GM19463 (cell line): ENCODE measurements at regions not wholly inside any gene's neighbourhood (a gene's known extent, or its start where the extent isn't known, plus 50 kb on each side); places are given as distances from the start of the nearest gene placed in this dataset.
"Not testable (repeated sequence)": the region's sequence is repeated elsewhere in the genome, so short reads cannot be mapped to it uniquely, and the experiment has no call there.

Experiments used
- ATAC-seq: cut with Tn5 transposase; IDR thresholded peaks from one replicate; pipeline ENCODE4 v1.9.1; 2021; ENCODE audit warnings: mild to moderate bottlenecking, moderate library complexity; ENCODE audit not compliant: unreplicated experiment

DNA sequence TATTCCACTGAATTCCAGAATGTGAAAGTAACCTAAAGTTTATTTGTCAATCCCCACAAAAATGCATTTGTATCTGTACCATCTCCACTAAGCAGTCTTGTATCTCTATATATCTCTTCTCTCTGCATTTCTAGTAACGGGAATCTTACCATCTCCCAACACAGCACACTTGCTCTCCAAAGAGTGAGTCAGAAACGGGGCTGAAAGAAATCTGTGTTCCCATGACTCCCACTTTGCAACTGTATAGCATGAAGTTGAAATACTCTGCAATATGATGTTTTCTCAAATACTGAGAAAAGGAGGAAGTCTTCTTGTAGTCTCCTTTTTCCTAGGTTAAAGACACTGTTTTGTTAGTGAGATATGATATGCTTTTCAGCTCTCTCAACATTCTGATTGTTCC is 848.8 kb upstream of the ACO1 start:
- no peak for ATAC-seq

DNA sequence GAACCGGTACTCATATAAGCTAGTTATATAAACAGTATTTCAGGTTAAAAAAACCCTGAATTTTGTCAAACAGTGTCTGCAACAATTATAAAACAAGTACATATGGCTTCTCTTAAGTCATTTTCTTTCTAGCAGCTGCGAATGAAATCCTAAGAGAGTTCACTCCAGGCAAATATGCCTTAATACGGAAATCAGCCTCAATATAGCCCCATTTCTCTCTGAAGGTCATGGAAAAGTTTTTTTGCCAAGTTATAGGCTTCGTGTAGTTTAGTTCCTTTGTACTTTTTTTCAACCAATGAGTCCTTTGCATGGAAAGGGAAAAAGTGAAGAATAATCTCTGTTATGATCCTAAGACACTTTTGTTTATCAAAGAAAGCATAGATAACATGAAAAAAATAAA is 848.0 kb upstream of the ACO1 start:
- no peak for ATAC-seq

DNA sequence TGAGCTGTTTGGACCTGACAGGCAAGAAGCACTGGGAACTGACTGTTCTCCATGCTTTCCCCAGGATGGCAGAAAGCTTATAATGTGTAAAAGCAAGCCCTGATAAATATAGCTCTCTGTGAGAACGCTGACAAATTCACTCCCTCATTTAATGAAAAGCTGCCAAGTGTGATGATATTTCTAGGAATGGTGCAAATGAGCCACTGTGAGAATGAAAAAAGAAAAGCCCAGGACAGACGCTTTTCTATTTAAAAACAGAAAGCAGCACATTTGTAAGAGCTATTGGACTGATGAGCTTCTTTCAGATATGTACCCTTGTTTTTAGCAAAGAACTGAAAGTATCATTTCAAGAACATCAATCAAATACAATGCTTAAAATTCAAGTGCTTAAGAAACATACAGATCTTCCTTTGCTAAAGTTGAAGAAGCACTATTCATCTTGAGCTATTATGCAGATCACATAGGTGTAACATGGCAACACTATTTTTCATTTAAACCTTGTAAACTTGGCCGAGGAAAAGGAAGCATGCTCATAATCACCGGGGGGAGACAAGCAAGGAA is 842.6 kb upstream of the ACO1 start:
- ATAC-seq, result no peak

DNA sequence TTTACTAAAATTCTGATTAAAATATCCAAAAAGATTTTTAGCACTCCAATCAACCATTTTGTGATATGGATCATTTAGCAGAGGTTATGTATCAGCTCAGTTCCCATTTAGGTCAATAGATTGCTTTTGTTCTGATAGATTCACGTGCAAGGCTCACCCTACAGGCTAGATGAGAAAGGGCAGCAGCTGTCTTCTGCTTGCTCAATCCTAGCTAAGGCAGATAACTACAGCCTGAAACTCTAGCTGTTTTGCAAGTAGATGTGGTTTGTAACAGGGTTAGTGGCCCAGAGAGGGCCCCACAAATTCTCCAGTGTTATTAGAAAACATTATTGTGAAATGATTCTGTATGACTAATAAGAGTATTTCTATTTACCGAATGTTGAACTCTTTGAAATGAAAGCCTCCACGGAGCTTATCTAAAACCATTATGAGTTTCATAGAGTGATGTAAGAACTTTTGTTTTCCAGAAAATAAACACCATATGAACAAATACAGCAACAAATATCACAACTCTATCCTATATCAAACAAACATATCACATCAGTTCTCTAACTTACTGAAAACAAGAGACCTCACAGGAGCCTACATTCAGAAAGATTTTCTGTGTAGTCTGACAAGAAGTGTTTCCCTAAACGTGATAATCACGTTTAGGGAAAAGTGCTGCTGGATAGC is 841.9 kb upstream of the ACO1 start:
- ATAC-seq, result peak; percentile 100

DNA sequence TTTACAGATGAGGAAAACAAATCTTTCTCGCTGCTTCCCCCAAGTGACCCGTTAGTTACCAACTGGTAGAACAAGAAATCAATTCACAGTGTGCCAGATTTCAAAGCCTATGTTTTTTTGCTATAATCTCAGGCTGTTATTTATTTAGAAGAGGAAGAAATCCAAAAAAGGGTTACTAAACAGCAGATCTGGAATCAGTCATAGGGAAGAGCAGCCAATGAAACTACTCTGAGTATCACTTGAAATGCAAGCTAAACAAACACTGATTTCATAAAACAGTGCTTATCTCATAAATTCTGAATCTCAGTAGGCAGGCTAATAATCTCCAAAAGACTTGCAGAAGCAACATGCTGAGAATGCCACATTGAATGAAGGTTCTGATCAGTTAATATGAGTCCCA is 829.5 kb upstream of the ACO1 start:
- ATAC-seq, result no peak

DNA sequence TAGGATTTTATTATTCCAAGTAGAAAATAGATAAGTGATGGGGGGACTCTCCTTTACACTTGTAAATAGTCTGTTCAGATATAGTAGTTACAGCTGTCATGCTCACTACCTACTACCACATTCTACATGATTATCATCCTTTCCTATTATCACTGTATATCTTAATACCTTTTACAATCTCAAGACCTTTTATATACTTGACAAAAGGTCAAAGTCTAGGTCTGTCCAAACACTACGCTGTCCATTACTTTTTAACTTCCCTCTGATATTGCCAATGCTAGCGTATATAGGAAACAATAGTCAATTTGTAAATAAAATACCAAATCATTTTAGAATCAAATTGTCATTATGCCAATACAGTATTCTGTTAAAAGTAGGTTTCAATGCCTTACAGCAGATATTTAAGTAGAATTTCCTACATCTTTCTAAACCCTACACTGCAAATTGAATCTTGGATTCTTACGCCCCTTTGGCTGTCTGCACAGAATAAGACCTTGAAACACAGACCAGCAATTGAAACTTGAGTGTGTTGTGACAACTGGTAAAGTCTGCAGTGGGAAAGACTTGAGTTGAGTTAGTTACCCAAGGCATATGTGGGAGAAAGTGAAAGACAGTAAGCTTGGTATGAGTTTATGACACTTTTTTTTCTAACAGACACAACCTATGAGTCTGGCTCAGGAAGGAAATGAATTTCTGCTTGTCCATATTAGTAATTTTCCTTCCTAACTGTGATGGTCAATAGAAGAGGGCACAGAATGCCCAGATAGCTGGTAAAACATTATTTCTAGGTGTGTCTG is 827.6 kb upstream of the ACO1 start:
- no peak for ATAC-seq

DNA sequence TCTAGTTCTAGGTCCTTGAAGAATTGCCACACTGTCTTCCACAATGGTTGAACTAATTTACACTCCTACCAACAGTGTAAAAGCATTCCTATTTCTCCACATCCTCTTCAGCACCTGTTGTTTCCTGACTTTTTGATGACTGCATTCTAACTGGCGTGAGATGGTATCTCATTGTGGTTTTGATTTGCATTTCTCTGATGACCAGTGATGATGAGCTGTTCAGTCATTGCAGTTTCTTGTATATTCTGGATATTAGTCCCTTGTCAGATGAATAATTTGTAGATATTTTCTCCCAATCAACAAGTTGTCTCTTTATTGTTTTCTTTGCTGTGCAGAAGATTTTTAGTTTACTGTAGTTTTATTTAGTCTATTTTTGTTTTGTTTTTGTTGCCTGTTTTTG is 812.3 kb upstream of the ACO1 start:
- ATAC-seq, result not testable (repeated sequence)

DNA sequence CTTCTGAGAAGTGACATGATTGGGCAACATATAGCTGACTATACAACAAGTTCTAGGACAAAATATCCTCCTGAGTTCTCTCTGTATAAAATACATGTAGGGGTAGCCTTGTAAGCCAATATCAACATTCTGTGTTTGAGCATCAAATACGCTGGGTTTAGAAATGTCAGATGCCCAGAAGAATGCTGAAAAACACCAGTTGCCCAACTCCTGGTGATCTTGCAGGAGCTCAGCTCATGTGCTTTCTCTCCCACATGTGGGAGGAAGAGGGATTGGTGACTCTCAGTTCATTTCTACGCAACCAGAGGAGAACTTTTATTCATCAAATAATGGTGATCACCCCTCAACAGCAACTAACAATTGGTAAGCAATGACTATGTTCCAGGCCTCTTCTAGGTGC is 810.9 kb upstream of the ACO1 start:
- no peak for ATAC-seq

DNA sequence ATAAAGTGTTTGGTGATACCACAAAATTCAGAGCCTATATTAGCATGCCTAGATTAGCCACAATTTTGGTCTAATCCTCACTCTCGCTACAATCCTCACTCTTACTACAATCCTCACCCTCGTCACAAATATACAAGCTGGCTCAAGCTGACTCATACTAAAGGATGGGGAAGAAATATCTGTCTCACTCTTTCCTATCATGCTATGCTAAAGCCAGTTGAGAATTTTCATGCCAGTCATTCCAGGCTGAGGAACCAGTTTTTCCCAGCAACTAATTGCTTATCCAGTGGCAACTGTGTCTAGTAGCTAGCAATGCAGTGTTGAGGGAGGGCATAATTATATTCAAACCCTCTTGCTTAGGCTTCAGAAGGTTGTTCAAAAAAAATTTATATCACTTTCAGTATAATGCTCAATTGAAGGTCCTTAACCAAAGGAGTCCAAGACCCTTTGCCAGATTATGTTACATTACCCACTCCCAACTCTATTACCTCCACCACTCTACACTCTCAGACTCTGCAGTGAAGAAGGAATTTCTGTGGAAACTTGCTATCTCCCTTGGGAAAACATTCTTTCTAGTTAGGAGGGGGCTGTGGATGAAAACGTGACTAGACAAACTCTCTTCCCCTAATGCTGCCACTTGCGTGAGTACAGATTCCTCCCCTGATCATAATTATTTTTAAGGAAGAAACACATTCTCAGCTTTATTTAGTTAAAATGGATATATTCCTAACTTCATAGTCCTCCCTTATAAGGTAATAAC is 810.3 kb upstream of the ACO1 start:
- ATAC-seq, result no peak

DNA sequence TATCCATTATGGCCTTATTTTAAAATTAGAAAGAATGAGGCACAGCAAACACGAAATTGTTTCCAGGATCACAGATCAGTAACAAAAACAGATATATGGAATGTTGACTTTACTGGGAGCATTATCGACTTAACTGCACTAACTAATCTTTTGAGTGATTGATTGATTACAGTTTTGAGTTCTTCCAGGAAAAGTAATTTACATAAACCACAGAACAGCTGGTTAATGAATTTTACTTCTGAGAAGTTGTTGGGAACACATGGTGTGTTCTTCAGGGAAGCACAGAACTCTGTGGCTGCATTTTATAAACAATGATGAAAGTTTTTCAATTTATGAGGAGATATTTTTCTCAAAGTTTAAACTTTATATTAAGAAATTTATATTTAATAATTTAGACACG is 802.4 kb upstream of the ACO1 start:
- ATAC-seq, result no peak

DNA sequence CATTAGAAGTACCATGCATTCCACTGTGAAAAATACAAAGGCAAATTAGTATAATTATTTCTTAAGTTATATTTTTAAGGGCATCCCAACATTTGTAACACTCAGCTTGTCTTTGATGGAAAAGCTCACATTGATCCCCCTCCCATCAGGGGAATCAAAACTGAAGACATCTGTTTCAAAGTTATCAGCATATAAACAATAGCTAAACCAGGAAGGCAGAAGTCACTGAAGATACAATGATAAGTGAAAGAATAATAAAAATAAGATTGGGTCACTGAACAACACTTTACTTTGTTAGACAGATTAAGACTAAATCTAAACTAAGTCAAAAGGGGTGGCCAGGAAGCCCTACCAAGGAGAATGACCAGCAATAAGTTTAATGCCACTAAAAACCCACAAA is 801.9 kb upstream of the ACO1 start:
- ATAC-seq, result no peak

DNA sequence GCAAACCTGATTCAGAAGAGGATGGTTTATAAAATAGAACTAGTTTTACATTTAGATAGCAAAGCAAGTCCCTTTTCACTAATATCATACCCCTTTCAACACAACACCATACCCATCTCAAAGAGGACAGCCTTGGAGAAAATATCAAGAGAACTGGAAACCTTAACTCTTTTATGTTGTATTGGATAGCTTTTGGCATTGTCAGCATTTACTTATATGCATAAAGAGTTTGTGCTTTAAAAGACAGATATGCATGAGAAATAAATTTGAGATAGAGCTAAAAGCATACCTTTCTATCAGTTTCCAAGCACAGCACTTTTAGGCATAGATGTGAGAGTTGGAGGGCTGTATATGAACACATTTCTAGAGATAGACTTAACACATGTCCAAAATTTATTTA is 799.3 kb upstream of the ACO1 start:
- ATAC-seq, result no peak

DNA sequence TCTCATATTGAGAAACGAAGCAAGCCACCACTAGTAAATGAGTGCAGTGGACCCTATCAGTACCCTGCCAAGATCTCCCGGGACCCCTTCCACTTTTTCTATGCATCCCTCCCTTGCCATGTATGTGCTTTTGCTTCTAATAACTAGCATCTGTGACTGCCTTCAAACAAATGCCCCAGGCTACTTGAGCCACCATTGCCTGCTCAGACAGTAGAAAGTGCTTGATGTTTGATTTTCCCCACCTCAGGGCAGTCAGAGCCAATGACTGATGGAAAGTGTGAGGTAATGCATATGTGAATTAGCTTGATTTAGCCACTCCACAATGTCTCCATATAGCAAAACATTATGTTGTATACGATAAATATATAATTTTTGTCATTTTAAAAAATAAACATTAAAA is 797.3 kb upstream of the ACO1 start:
- ATAC-seq, result no peak

DNA sequence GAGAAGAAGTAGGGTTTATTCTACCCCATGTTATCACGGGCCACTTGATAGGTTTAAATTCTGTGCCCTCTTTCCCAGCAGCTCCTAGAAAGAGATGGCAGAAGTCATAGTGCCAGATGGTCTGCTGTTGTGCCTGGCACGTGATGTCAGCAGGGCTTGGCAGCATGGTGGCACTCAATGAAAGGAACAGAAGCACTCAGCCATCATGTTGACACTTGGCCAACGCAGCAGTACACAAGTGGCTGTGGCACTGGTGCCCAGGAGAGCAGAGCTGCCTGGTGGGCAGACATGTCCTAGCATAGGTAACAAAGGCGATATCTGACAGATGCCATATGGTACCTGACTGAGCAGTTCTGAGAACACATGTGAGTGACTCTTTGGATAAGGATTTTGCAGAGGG is 796.4 kb upstream of the ACO1 start:
- no peak for ATAC-seq

DNA sequence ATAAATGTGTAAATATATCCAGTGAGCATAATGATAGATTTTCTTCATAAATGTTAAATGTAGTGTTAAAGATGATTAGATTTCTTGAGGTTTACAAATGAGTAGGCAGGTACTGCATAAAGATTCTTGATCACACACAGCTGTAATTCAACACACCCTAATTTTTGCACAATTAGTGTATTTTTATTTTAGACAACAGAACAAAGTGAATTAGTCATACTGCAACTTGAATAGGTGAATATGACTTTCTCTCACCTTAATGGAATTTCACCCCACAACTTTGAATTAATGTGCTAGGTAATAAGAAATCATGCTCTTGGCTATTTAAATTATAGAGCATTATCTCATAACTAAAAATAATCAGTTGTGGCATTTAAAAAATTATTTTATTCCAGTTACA is 795.7 kb upstream of the ACO1 start:
- no peak for ATAC-seq

DNA sequence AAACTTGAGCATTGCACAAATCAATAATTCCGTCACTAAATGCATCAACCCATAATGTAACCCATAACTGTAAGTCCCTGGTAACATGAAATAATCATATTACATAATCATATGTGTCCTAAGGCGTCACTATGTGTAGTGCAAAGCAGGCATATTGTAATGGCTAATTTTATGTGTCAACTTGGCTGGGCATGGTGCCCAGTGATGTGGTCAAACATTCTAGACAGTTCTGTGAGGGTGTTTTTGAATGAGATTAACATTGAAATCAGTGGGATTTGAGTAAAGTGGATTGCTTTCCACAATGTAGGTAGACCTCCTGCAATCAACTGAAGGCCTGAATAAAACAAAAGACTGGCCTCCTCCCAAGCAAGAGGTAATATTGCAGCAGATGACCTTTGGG is 794.4 kb upstream of the ACO1 start:
- no peak for ATAC-seq

DNA sequence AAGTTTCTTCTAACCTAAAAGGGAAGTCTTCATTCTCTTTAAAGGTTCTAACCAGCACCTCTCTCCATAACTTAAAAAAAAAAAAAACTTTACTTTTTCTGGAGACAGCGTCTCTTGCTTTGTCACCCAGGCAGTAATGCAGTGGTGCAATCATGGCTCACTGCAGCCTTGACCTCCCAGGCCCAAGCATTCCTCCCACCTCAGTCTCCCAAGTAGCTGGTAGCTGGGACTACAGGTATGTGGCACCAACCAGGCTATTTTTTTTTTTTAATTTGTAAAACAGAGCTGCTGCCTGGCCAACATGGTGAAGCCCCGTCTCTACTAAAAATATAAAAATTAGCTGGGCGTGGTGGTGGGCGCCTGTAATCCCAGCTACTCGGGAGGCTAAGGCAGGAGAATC is 787.4 kb upstream of the ACO1 start:
- not testable (repeated sequence) for ATAC-seq

DNA sequence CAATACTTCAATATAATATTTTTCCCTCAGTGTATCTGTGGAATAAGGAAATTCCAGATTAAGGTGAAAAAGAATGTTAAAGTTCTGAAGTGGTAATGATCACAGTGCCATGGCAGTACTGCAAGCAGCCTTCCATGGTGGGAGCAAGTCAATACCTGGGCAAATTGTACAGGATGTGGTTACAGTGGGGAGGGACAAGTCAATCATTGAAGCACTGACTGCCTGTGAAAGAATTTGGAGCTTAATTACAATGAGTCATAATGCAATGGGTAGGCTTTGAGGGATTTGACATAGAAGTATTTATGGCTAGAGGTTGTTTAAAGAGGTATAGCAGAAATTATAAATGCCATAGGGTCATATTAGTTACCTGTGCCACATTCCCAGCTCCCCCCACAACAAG is 786.5 kb upstream of the ACO1 start:
- ATAC-seq, result peak; percentile 82

DNA sequence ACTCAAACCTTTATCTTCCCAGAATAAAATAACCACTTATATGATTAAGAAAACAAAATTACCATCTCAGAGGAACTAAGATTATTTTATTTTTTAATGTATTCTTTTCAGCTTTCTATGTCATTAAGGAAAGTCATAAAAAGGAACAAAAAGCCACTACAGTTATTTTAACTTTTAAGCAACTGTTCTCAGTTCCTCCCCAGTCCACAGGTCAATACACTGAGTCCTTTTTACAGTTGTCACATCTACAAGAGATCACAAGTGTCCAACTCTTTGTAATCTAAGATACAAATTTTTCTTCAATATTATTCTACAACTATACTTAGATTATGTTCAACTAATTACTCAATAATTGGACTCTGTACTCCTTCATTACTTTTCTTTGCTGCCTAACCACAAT is 782.8 kb upstream of the ACO1 start:
- ATAC-seq, result no peak

DNA sequence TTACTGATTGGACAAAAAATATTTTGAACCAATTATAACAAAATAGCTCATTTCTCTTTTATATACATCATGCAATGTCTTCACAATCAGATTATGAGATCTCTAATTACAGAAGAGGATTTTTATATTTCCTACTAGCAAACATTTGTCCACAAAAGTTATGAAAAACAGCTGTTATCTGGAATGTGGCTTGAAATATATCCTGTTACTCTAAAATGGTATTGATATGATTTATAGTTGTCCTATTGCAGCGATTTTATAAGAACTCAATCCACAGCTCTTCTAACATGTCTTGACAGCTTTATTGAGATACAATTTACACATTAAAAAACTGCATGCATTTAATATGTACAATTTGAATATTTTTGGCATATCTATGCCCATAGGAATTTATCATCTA is 779.9 kb upstream of the ACO1 start:
- no peak for ATAC-seq

DNA sequence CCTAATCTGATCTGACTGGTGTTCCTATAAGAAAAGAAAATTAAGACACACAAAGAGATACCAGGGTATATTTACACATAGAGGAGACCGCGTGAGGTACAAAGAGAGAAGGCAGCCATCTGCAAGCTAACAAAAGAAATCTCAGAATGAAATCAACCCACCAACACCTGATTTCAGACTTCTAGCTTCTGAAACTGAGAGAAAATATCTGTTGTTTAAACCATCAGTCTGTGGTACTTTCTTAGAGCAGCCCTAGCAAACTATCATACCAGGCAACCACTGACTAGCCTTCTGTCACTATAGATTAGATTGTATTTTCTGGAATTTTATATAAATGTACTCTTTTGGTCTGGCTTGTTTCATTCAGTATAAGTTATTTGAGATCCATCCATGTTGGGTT is 779.3 kb upstream of the ACO1 start:
- ATAC-seq, result no peak

DNA sequence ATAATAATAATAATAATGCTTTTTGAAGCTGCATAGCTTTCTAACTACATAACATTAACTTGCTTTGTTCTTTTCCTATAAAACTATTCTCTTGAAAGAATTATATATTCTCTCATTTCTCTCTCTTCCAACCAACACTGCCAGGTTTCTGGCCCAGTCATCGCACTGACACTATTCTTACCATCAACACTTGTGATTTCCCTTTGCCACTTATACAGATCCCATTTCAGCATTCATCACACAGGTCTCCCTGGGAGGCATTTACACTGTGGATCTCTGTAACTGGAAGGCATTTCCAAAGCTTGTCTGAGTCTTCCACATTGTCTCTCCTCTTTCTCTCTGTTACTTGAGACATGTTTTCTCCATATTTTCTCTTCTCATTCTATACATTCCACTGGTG is 777.8 kb upstream of the ACO1 start:
- no peak for ATAC-seq
